Esophagus muscularis mucosa (tissue), 4 donors: ENCODE measurements at regions not wholly inside any gene's neighbourhood (a gene's known extent, or its start where the extent isn't known, plus 50 kb on each side); places are given as distances from the start of the nearest gene placed in this dataset.

Source experiments
- DNase-seq: peaks from one replicate; pipeline ENCODE4 v3.0.0-alpha.2; 2017; ENCODE audit errors: extremely low spot score
- H3K27ac ChIP-seq, 4 donors: fragments of 200-600 bp; sonication (generic); replicated peaks in 1 of 4; 1 replicate in 3 of 4; 2 replicates in 1 of 4; pipeline ENCODE4 v1.5.1; 2016 to 2019; ENCODE audit warnings: mild to moderate bottlenecking in 1 of 4
- H3K27me3 ChIP-seq, 4 donors: fragments of 200-600 bp; sonication (generic); one replicate each; pipeline versions ENCODE4 v1.5.1 to v1.6.0; 2016 to 2019
- H3K36me3 ChIP-seq, 4 donors: fragments of 200-600 bp; sonication (generic); one replicate each; pipeline ENCODE4 v1.5.1; 2016 to 2019
- H3K4me1 ChIP-seq, 4 donors: fragments of 200-600 bp; sonication (generic); one replicate each; pipeline ENCODE4 v1.5.1; 2016 to 2019
- H3K4me3 ChIP-seq, 4 donors: fragments of 200-600 bp; sonication (generic); 1 replicate in 2 of 4; 2 replicates in 2 of 4; pipeline ENCODE4 v1.5.1; 2016 to 2019; ENCODE audit warnings: mild to moderate bottlenecking in 4 of 4, moderate library complexity in 1 of 4
- H3K9me3 ChIP-seq, 4 donors: fragments of 200-600 bp; sonication (generic); 1 replicate in 3 of 4; 2 replicates in 1 of 4; pipeline ENCODE4 v1.5.1; 2016 to 2019
- CTCF ChIP-seq, 3 experiments: fragments of 200-600 bp in 2 of 3; fragments of 450-650 bp in 1 of 3; sonication (generic) in 2 of 3; IDR thresholded peaks; one replicate each; pipeline ENCODE4 v1.5.1; 2017 to 2019; ENCODE audit warnings: antibody characterized with exemption in 3 of 3, mild to moderate bottlenecking in 2 of 3, moderate library complexity in 1 of 3
- EP300 ChIP-seq: sonication (generic); formaldehyde crosslinking; IDR thresholded peaks from one replicate; pipeline ENCODE4 v1.6.1; 2017; ENCODE audit warnings: antibody characterized with exemption
- POLR2A ChIP-seq: fragments of 450-650 bp; IDR thresholded peaks from one replicate; pipeline ENCODE4 v1.6.1; 2017; ENCODE audit warnings: antibody characterized with exemption, moderate library complexity, mild to moderate bottlenecking, low read depth
- POLR2AphosphoS5 ChIP-seq, 2 donors: sonication (generic); formaldehyde crosslinking; IDR thresholded peaks; one replicate each; pipeline ENCODE4 v1.6.1; 2017; ENCODE audit warnings: antibody characterized with exemption in 2 of 2
- WGBS: methylation state at CpG from one replicate; pipeline ENCODE4 v1.1.5; 2018; 5-methylcytosine and 5-hydroxymethylcytosine counted together
- intact Hi-C: fragments of 100-400 bp; cut with DNase I; formaldehyde crosslinking; loops from one replicate; pipeline ENCODE4 v1.15.1; 2023

DNA sequence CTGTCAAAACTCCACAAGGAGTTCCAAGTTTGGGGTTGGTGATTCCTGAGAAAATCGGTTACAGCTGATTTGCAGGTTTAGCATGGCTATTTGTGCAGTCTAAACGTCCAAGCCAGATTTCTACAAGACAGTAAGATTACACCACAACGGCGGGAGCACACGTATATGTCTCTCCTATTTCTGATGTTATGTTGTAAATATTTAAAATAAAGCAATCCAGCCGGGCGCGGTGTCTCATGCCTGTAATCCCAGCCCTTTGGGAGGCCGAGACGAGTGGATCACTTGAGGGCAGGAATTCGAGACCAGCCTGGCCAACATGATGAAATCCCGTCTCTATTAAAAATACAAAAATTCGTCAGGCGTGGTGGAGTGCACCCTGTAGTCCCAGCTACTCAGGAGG, 106.8 kb upstream of the IGF1R start:
- H3K27ac ChIP-seq: no peak overlapping the region
- H3K4me1 ChIP-seq: no peaks in the 10 kb centered on the region
- H3K27me3 ChIP-seq: no peaks in the 10 kb centered on the region
- WGBS: 65% methylated on average over 14 of the region's 14 CpGs
- no peak overlapping the region for H3K4me3 ChIP-seq
- no peak for DNase-seq
- no peaks in the 10 kb centered on the region for H3K9me3 ChIP-seq
- no peak for TF ChIP-seq EP300
- no peak for TF ChIP-seq POLR2A
- TF ChIP-seq POLR2AphosphoS5 (IDR thresholded peaks at IDR 0.05): no peak
- no peak for TF ChIP-seq CTCF (IDR thresholded peaks at IDR 0.05)
- H3K36me3 ChIP-seq: no peaks in the 10 kb centered on the region
- intact Hi-C loops: no loop called here

DNA sequence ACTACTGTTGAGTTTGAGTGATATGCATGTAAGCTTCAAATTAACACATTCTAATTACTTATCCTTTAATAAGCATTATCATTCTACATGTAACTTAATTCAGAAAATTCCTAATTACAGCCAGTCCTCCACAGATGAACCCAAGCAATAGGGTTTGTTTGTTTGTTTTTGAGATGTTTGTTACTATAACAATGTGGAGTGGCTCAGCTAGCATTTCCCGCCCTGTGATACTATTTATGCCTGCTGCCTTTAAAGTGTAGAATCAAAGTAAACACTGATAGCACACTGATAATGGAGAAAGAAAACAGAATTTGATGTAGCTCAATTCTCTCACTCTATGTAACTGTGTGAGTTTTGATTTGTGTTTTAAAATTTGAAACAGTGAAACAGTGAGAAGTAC, 105.1 kb upstream of the IGF1R start:
- Histone ChIP-seq H3K27ac (no peak overlapping the region), H3K4me1 (peaks cover 4 to 13% (median 10%) of the 10 kb centered on the region in 4 donors), H3K9me3 (no peaks in the 10 kb centered on the region), H3K27me3 (no peaks in the 10 kb centered on the region), H3K36me3 (no peaks in the 10 kb centered on the region), H3K4me3 (no peak overlapping the region)
- intact Hi-C loops: no loop called here
- WGBS: 92% methylated on average over 1 of the region's 1 CpG
- no peak for DNase-seq
- TF ChIP-seq POLR2A (no peak), EP300 (no peak), CTCF (IDR thresholded peaks at IDR 0.05) (no peak), POLR2AphosphoS5 (IDR thresholded peaks at IDR 0.05) (no peak)

DNA sequence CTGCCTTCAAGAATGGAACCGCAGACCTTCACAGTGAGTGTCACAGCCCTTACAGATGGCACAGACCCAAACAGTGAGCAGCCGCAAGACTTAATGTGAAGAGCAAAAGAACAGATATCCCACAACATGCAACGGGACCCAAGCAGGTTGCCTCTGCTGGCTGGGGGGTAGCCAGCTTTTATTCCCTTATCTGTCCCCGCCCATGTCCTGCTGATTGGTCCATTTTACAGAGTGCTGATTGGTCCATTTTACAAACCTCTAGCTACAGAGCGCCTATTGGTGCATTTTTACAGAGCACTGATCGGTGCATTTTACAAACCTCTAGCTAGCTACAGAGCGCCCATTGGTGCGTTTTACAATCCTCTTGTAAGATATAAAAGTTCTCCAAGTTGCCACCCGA, 102.0 kb upstream of the IGF1R start:
- TF ChIP-seq POLR2AphosphoS5 (IDR thresholded peaks at IDR 0.05): no peak
- TF ChIP-seq CTCF (IDR thresholded peaks at IDR 0.05): no peak
- TF ChIP-seq POLR2A: no peak
- no peak for TF ChIP-seq EP300
- Histone ChIP-seq H3K27ac (no peak overlapping the region), H3K9me3 (no peaks in the 10 kb centered on the region), H3K4me3 (no peak overlapping the region), H3K36me3 (no peaks in the 10 kb centered on the region), H3K4me1 (peaks cover 8 to 22% (median 19%) of the 10 kb centered on the region in 4 donors), H3K27me3 (no peaks in the 10 kb centered on the region)
- WGBS: 97% methylated on average over 6 of the region's 9 CpGs
- no peak for DNase-seq
- intact Hi-C loops: no loop called here

- DNase-seq: no peak
- peak overlapping the region; percentile 62 to 76 (median 71) for H3K4me3 ChIP-seq
- H3K36me3 ChIP-seq: no peaks in the 10 kb centered on the region
- WGBS: 31% methylated on average over 5 of the region's 5 CpGs
- no peak for TF ChIP-seq CTCF (IDR thresholded peaks at IDR 0.05)
- TF ChIP-seq EP300: no peak
- TF ChIP-seq POLR2A: no peak
- no peak for TF ChIP-seq POLR2AphosphoS5 (IDR thresholded peaks at IDR 0.05)
- no peaks in the 10 kb centered on the region for H3K9me3 ChIP-seq
- no peaks in the 10 kb centered on the region for H3K27me3 ChIP-seq
- H3K27ac ChIP-seq: peak overlapping the region; percentile 87 to 92 (median 90)
- H3K4me1 ChIP-seq: peaks cover 8 to 22% (median 19%) of the 10 kb centered on the region in 4 donors
- intact Hi-C loops: no loop called here
Observed at GRCh38 chr15:98547275-98547674, 101.1 kb upstream of the IGF1R start.

DNA sequence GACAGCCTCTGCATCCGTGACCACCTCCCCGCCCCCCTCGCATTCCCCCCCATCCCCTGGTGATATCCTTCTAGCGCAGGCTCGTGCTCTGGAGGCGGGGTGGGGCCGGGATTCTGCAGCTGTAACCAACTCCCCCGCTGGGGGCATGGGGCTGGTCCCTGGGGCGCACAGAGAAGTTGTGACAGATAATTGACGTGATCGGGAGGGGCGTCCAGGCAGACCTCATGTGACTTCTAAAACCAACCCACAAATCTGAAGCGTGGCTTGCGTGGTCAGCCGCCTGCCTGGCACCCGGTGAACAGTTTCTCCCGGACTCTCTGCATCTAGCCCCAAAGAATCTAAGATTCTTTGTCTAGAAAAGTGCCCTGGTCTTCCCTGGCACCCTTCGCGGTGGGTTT, 100.6 kb upstream of the IGF1R start:
- Histone ChIP-seq H3K4me3 (peak overlapping the region; percentile 62 to 76 (median 71)), H3K4me1 (peaks cover 8 to 22% (median 19%) of the 10 kb centered on the region in 4 donors), H3K27ac (peak overlapping the region; percentile 87 to 92 (median 90)), H3K27me3 (no peaks in the 10 kb centered on the region), H3K9me3 (no peaks in the 10 kb centered on the region), H3K36me3 (no peaks in the 10 kb centered on the region)
- intact Hi-C loops: loop anchor here (2.0 kb wide), 1 partner anchor 99 kb away; no protein-coding TSS in a partner anchor
- WGBS: 0% methylated on average over 6 of the region's 19 CpGs
- no peak for DNase-seq
- TF ChIP-seq CTCF (IDR thresholded peaks at IDR 0.05) (no peak), EP300 (no peak), POLR2A (no peak), POLR2AphosphoS5 (IDR thresholded peaks at IDR 0.05) (no peak)
